ENCODE measurements at regions not wholly inside any gene's neighbourhood (a gene's known extent, or its start where the extent isn't known, plus 50 kb on each side); places are given as distances from the start of the nearest gene placed in this dataset.
A peak's percentile ranks its signal among the peaks of the same experiment; 100 is the strongest.

DNA sequence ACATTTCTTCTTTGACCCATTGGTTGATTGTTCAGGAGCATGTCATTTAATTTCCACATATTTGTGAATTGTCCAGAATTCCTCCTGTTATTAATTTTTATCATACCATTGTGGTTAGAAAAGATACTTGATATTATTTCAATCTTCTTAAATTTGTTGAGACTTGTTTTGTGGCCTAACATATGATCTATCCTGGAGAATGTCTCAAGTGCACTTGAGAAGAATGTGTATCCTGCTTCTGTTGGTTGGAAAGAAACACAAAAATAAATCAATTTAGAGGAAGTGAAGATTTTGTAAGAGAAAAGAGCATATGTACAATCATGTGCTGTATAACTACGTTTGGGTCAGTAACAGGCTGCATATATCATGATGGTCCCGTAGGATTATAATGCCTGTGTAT is 118.6 kb upstream of the CDC42EP3 start:
- 100% methylated on average over 1 of the region's 2 CpGs; no CpG with 5 or more reads in 1 of the 2 experiments for WGBS, 2 experiments (ENCODE audit: insufficient coverage in 1 of 2, insufficient read length in 1 of 2)
- H3K27ac ChIP-seq (ENCODE audit: low read depth, low read length) = no peak overlapping the region
- TF ChIP-seq, protein P1, sequence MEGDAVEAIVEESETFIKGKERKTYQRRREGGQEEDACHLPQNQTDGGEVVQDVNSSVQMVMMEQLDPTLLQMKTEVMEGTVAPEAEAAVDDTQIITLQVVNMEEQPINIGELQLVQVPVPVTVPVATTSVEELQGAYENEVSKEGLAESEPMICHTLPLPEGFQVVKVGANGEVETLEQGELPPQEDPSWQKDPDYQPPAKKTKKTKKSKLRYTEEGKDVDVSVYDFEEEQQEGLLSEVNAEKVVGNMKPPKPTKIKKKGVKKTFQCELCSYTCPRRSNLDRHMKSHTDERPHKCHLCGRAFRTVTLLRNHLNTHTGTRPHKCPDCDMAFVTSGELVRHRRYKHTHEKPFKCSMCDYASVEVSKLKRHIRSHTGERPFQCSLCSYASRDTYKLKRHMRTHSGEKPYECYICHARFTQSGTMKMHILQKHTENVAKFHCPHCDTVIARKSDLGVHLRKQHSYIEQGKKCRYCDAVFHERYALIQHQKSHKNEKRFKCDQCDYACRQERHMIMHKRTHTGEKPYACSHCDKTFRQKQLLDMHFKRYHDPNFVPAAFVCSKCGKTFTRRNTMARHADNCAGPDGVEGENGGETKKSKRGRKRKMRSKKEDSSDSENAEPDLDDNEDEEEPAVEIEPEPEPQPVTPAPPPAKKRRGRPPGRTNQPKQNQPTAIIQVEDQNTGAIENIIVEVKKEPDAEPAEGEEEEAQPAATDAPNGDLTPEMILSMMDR (conservative IDR thresholded peaks at IDR 0.05) = no peak
- peaks cover 49% of the 10 kb centered on the region for H3K9me3 ChIP-seq (ENCODE audit: control insufficient read depth, low read length)
- Mint-ChIP-seq H3K4me3 (no peak overlapping the region), H3K36me3 (ENCODE audit: low read depth) (peaks cover 4% of the 10 kb centered on the region), H3K27ac (no peak overlapping the region), H3K9me3 (peaks cover 19% of the 10 kb centered on the region), H3K4me1 (peaks cover 35% of the 10 kb centered on the region), H3K27me3 (ENCODE audit: insufficient read depth) (no peaks in the 10 kb centered on the region)
- peaks cover 4% of the 10 kb centered on the region for H3K4me1 ChIP-seq (ENCODE audit: control insufficient read depth, insufficient read depth, low read length)
- no peak overlapping the region for H3K9ac ChIP-seq (ENCODE audit: extremely low read depth, low read length, poor library complexity, severe bottlenecking)
- no peaks in the 10 kb centered on the region for H3K27me3 ChIP-seq (ENCODE audit: control insufficient read depth, insufficient read depth, low read length, poor library complexity, severe bottlenecking)
- no peaks in the 10 kb centered on the region for H3K36me3 ChIP-seq (ENCODE audit: control insufficient read depth, insufficient read depth, low read length)
- H3K4me3 ChIP-seq (ENCODE audit: low read length) = no peak overlapping the region
- DNase-seq = no peak

DNA sequence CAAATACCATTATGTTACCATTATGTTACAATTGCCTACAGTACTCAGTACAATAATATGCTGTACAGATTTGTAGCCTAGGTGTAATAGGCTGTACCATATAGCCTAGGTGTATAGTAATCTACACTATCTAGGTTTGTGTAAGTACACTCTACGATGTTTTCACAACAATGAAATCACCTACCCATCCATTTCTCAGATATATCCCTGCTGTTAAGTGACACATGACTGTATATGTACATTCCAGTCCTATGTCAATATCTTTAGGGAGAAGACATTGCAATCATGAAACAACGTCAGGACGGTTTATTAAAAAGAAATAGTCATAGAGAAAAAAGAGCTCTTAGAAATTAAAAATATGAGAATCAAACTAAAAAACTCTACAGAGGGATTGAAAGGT is 119.0 kb upstream of the CDC42EP3 start:
- peaks cover 4% of the 10 kb centered on the region for H3K36me3 Mint-ChIP-seq (ENCODE audit: low read depth)
- H3K9me3 Mint-ChIP-seq = peaks cover 19% of the 10 kb centered on the region
- no peaks in the 10 kb centered on the region for H3K27me3 ChIP-seq (ENCODE audit: control insufficient read depth, insufficient read depth, low read length, poor library complexity, severe bottlenecking)
- no peak overlapping the region for H3K4me3 ChIP-seq (ENCODE audit: low read length)
- H3K27ac ChIP-seq (ENCODE audit: low read depth, low read length) = no peak overlapping the region
- TF ChIP-seq, protein P1 (conservative IDR thresholded peaks at IDR 0.05) = no peak
- H3K27me3 Mint-ChIP-seq (ENCODE audit: insufficient read depth) = no peaks in the 10 kb centered on the region
- no peak overlapping the region for H3K9ac ChIP-seq (ENCODE audit: extremely low read depth, low read length, poor library complexity, severe bottlenecking)
- no peak for DNase-seq
- H3K9me3 ChIP-seq (ENCODE audit: control insufficient read depth, low read length) = peaks cover 49% of the 10 kb centered on the region
- H3K4me1 Mint-ChIP-seq = peaks cover 40% of the 10 kb centered on the region
- H3K4me1 ChIP-seq (ENCODE audit: control insufficient read depth, insufficient read depth, low read length) = peaks cover 6% of the 10 kb centered on the region
- H3K36me3 ChIP-seq (ENCODE audit: control insufficient read depth, insufficient read depth, low read length) = no peaks in the 10 kb centered on the region
- H3K4me3 Mint-ChIP-seq = no peak overlapping the region
- H3K27ac Mint-ChIP-seq = no peak overlapping the region
- WGBS, 2 experiments (ENCODE audit: insufficient coverage in 1 of 2, insufficient read length in 1 of 2) = 92% methylated on average over 3 of the region's 3 CpGs; no CpG with 5 or more reads in 1 of the 2 experiments

DNA sequence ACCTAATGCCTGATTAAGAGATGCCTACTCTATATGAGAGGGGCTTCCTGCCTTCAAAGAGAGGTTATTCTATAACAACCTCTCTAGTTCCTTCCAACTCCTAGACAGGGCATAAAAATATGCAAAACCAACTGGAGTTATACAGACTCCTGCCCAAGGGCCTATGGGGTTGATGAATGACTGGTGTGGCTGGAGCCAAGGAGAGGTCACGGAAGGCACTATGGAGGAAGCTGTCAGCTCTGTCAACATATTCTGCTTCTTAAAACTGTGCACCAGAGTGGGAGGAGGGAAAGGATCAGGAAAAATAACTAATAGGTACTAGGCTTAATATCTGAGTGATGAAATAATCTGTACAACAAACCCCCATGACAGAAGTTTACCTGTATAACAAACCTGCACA is 120.9 kb upstream of the CDC42EP3 start:
- Histone ChIP-seq H3K9ac (ENCODE audit: extremely low read depth, low read length, poor library complexity, severe bottlenecking) (no peak overlapping the region), H3K4me1 (ENCODE audit: control insufficient read depth, insufficient read depth, low read length) (peaks cover 21% of the 10 kb centered on the region), H3K36me3 (ENCODE audit: control insufficient read depth, insufficient read depth, low read length) (no peaks in the 10 kb centered on the region), H3K9me3 (ENCODE audit: control insufficient read depth, low read length) (peaks cover 36% of the 10 kb centered on the region), H3K27ac (ENCODE audit: low read depth, low read length) (no peak overlapping the region), H3K4me3 (ENCODE audit: low read length) (peak overlapping the region; percentile 16), H3K27me3 (ENCODE audit: control insufficient read depth, insufficient read depth, low read length, poor library complexity, severe bottlenecking) (no peaks in the 10 kb centered on the region)
- Mint-ChIP-seq H3K4me3 (no peak overlapping the region), H3K27me3 (ENCODE audit: insufficient read depth) (no peaks in the 10 kb centered on the region), H3K27ac (no peak overlapping the region), H3K9me3 (peaks cover 19% of the 10 kb centered on the region), H3K36me3 (ENCODE audit: low read depth) (peaks cover 4% of the 10 kb centered on the region), H3K4me1 (peaks cover 57% of the 10 kb centered on the region)
- 60 to 95% methylated on average over 1 of the region's 1 CpG for WGBS, 2 experiments (ENCODE audit: insufficient coverage in 1 of 2, insufficient read length in 1 of 2)
- DNase-seq = no peak
- TF ChIP-seq, protein P1 (conservative IDR thresholded peaks at IDR 0.05) = no peak

All from endodermal cell (in vitro differentiated cells).